Thyroid gland (tissue), 4 donors: ENCODE measurements at regions not wholly inside any gene's neighbourhood (a gene's known extent, or its start where the extent isn't known, plus 50 kb on each side); places are given as distances from the start of the nearest gene placed in this dataset.

Source experiments
- CTCF ChIP-seq, 6 experiments: fragments of 200-600 bp in 3 of 6; fragments of 450-650 bp in 3 of 6; sonication (generic) in 3 of 6; IDR thresholded peaks; one replicate each; pipeline ENCODE4 v1.5.1; 2016 to 2019; ENCODE audit warnings: antibody characterized with exemption in 6 of 6, mild to moderate bottlenecking in 2 of 6, inconsistent platforms in 1 of 6, moderate library complexity in 1 of 6
- POLR2A ChIP-seq, 2 donors: fragments of 450-650 bp; IDR thresholded peaks; one replicate each; pipeline ENCODE4 v1.6.1; 2017; ENCODE audit warnings: antibody characterized with exemption in 2 of 2, mild to moderate bottlenecking in 2 of 2, moderate library complexity in 1 of 2

GRCh38 chrX:55815546-55815945 is 98.0 kb downstream of the RRAGB start:
- TF ChIP-seq CTCF (IDR thresholded peaks at IDR 0.05) = no peak
- TF ChIP-seq POLR2A (IDR thresholded peaks at IDR 0.05) = no peak
